Kidney (tissue), 13 donors: ENCODE measurements at regions not wholly inside any gene's neighbourhood (a gene's known extent, or its start where the extent isn't known, plus 50 kb on each side); places are given as distances from the start of the nearest gene placed in this dataset.
"Not testable (repeated sequence)": the region's sequence is repeated elsewhere in the genome, so short reads cannot be mapped to it uniquely, and the experiment has no call there.

Experiments
- DNase-seq, 5 donors: peaks; one replicate each; pipeline ENCODE4 v3.0.0-alpha.2; 2013 to 2020
- FAIRE-seq: peaks from 2 replicates; lab custom pipeline; 2012; peaks lifted over from hg19 to GRCh38; lab: Jason Lieb, UNC
- H3K27ac ChIP-seq, 2 donors: one replicate each; pipeline ENCODE4 v1.7.0; 2013; ENCODE audit warnings: low read depth in 2 of 2, low read length in 2 of 2, inconsistent platforms in 1 of 2
- H3K27me3 ChIP-seq: one replicate; pipeline ENCODE4 v1.7.1; 2013; ENCODE audit warnings: low read length, inconsistent platforms; ENCODE audit not compliant: control insufficient read depth, insufficient read depth
- H3K36me3 ChIP-seq, 3 donors: one replicate each; pipeline versions ENCODE4 v1.7.0 to v1.7.1; 2013; ENCODE audit warnings: low read length in 3 of 3, control low read depth in 1 of 3, inconsistent platforms in 1 of 3; ENCODE audit not compliant: insufficient read depth in 3 of 3, control insufficient read depth in 2 of 3
- H3K4me1 ChIP-seq, 3 donors: one replicate each; pipeline versions ENCODE4 v1.7.0 to v1.7.1; 2013; ENCODE audit warnings: low read length in 3 of 3, inconsistent platforms in 1 of 3, low read depth in 1 of 3; ENCODE audit not compliant: control insufficient read depth in 2 of 3, insufficient read depth in 2 of 3
- H3K4me3 ChIP-seq, 3 donors: one replicate each; pipeline versions ENCODE4 v1.7.0 to v1.8.1; 2013; ENCODE audit warnings: low read length in 3 of 3, control low read depth in 1 of 3, inconsistent platforms in 1 of 3
- H3K9ac ChIP-seq, 3 donors: one replicate each; pipeline versions ENCODE4 v1.7.0 to v1.7.1; 2013; ENCODE audit warnings: low read length in 3 of 3, control low read depth in 1 of 3, inconsistent platforms in 1 of 3
- H3K9me3 ChIP-seq, 3 donors: one replicate each; pipeline versions ENCODE4 v1.7.0 to v1.7.1; 2013; ENCODE audit warnings: low read length in 3 of 3, control low read depth in 1 of 3, inconsistent platforms in 1 of 3; ENCODE audit not compliant: control insufficient read depth in 2 of 3, insufficient read depth in 1 of 3
- CTCF ChIP-seq: IDR thresholded peaks from 3 replicates; pipeline ENCODE4 v1.5.1; 2012; ENCODE audit warnings: mild to moderate bottlenecking, moderate library complexity, borderline replicate concordance; ENCODE audit not compliant: insufficient read depth; ENCODE audit errors: extremely low read depth
- intact Hi-C: fragments of 100-400 bp; cut with DNase I; formaldehyde crosslinking; loops from one replicate; pipeline ENCODE4 v1.11.1; 2022
- donor health status: control.
- donor health status: control.
- donor health status: control.
- donor health status: control.
- donor health status: control.
- donor health status: DM: yes; HTN: yes; CAD: no.
- donor health status: Normal renal cell carcinoma (clear cell type).

- no peaks in the 10 kb centered on the region for H3K27me3 ChIP-seq
- intact Hi-C loops: no loop called here
- H3K27ac ChIP-seq: no peak overlapping the region
- FAIRE-seq (no peak), DNase-seq (no peak)
- no peak overlapping the region for H3K4me3 ChIP-seq
- no peaks in the 10 kb centered on the region for H3K9me3 ChIP-seq
- no peak overlapping the region for H3K9ac ChIP-seq
- TF ChIP-seq CTCF: no peak
- no peaks in the 10 kb centered on the region for H3K4me1 ChIP-seq
- no peaks in the 10 kb centered on the region for H3K36me3 ChIP-seq
Observed at GRCh38 chrX:65837875-65838549, 170.6 kb downstream of the MSN start.

GRCh38 chrX:65831268-65831667 lies 163.8 kb downstream of the MSN start:
- DNase-seq (no peak), FAIRE-seq (no peak)
- no peaks in the 10 kb centered on the region for H3K36me3 ChIP-seq
- no peaks in the 10 kb centered on the region for H3K9me3 ChIP-seq
- no peak for TF ChIP-seq CTCF
- H3K9ac ChIP-seq: no peak overlapping the region
- no peaks in the 10 kb centered on the region for H3K27me3 ChIP-seq
- H3K4me3 ChIP-seq: no peak overlapping the region
- no peaks in the 10 kb centered on the region for H3K4me1 ChIP-seq
- no peak overlapping the region for H3K27ac ChIP-seq
- intact Hi-C loops: no loop called here

- H3K27ac ChIP-seq: no peak overlapping the region
- no peaks in the 10 kb centered on the region for H3K9me3 ChIP-seq
- DNase-seq (no peak), FAIRE-seq (no peak)
- H3K9ac ChIP-seq: no peak overlapping the region
- no peaks in the 10 kb centered on the region for H3K4me1 ChIP-seq
- TF ChIP-seq CTCF: no peak
- no peak overlapping the region for H3K4me3 ChIP-seq
- no peaks in the 10 kb centered on the region for H3K27me3 ChIP-seq
- no peaks in the 10 kb centered on the region for H3K36me3 ChIP-seq
- intact Hi-C loops: no loop called here
Observed at GRCh38 chrX:65828599-65828998, 161.1 kb downstream of the MSN start.

DNA sequence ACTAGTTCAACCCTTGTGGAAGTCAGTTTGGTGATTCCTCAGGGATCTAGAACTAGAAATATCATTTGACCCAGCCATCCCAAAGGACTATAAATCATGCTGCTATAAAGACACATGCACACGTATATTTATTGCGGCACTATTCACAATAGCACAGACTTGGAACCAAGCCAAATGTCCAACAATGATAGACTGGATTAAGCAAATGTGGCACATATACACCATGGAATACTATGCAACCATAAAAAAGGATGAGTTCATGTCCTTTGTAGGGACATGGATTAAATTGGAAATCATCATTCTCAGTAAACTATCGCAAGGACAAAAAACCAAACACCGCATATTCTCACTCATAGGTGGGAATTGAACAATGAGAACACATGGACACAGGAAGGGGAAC lies 157.8 kb downstream of the MSN start:
- H3K27me3 ChIP-seq, H3K4me1 ChIP-seq, H3K36me3 ChIP-seq, H3K9me3 ChIP-seq, intact Hi-C loops, H3K4me3 ChIP-seq, H3K9ac ChIP-seq, H3K27ac ChIP-seq, DNase-seq, FAIRE-seq: not testable (repeated sequence)
